Thymus (tissue), 11 donors: ENCODE measurements at regions not wholly inside any gene's neighbourhood (a gene's known extent, or its start where the extent isn't known, plus 50 kb on each side); places are given as distances from the start of the nearest gene placed in this dataset.

Source experiments
- DNase-seq, 9 donors: peaks; one replicate each; pipeline ENCODE4 v3.0.0-alpha.2; 2013; ENCODE audit warnings: low spot score in 9 of 9, low read depth in 6 of 9, missing footprints in 1 of 9
- H3K27ac ChIP-seq, 2 donors: one replicate each; pipeline ENCODE4 v1.5.1; 2013; ENCODE audit warnings: control low read depth in 1 of 2, low read depth in 1 of 2, low read length in 1 of 2, mild to moderate bottlenecking in 1 of 2, moderate library complexity in 1 of 2
- H3K27me3 ChIP-seq, 2 donors: one replicate each; pipeline ENCODE4 v1.5.1; 2013; ENCODE audit warnings: low read length in 1 of 2; ENCODE audit not compliant: control insufficient read depth in 2 of 2, insufficient read depth in 1 of 2
- H3K36me3 ChIP-seq, 2 donors: one replicate each; pipeline ENCODE4 v1.5.1; 2013; ENCODE audit warnings: low read length in 1 of 2, mild to moderate bottlenecking in 1 of 2, moderate library complexity in 1 of 2; ENCODE audit not compliant: control insufficient read depth in 2 of 2, insufficient read depth in 2 of 2
- H3K4me1 ChIP-seq, 2 donors: one replicate each; pipeline ENCODE4 v1.5.1; 2013; ENCODE audit warnings: low read length in 2 of 2; ENCODE audit not compliant: control insufficient read depth in 2 of 2, insufficient read depth in 2 of 2
- H3K4me3 ChIP-seq, 2 donors: one replicate each; pipeline ENCODE4 v1.5.1; 2013; ENCODE audit warnings: low read length in 2 of 2, control low read depth in 1 of 2, mild to moderate bottlenecking in 1 of 2
- H3K9me3 ChIP-seq, 2 donors: one replicate each; pipeline ENCODE4 v1.5.1; 2013; ENCODE audit warnings: low read length in 1 of 2, mild to moderate bottlenecking in 1 of 2; ENCODE audit not compliant: control insufficient read depth in 2 of 2, insufficient read depth in 1 of 2
- WGBS: extraction: QIAGEN DNeasy Blood & Tissue Kit; methylation state at CpG from one replicate; pipeline ENCODE4 v1.1.7; 2013; 5-methylcytosine and 5-hydroxymethylcytosine counted together
- donor health status: healthy.

- H3K36me3 ChIP-seq, result no peaks in the 10 kb centered on the region
- H3K27me3 ChIP-seq, result no peaks in the 10 kb centered on the region
- no peak for DNase-seq
- 96% methylated on average over 5 of the region's 5 CpGs for WGBS
- H3K4me1 ChIP-seq, result no peaks in the 10 kb centered on the region
- H3K27ac ChIP-seq, result no peak overlapping the region
- H3K9me3 ChIP-seq, result no peaks in the 10 kb centered on the region
- H3K4me3 ChIP-seq, result no peak overlapping the region
Measured at GRCh38 chr21:17668479-17669140, 55.9 kb upstream of the BTG3 start.

- no peak overlapping the region for H3K27ac ChIP-seq
- no peak overlapping the region for H3K4me3 ChIP-seq
- H3K27me3 ChIP-seq, result no peaks in the 10 kb centered on the region
- no peaks in the 10 kb centered on the region for H3K9me3 ChIP-seq
- WGBS, result 90% methylated on average over 5 of the region's 5 CpGs
- no peaks in the 10 kb centered on the region for H3K4me1 ChIP-seq
- no peaks in the 10 kb centered on the region for H3K36me3 ChIP-seq
- DNase-seq, result no peak
Measured at GRCh38 chr21:17667256-17667655, 54.6 kb upstream of the BTG3 start.
